ENCODE measurements at regions not wholly inside any gene's neighbourhood (a gene's known extent, or its start where the extent isn't known, plus 50 kb on each side); places are given as distances from the start of the nearest gene placed in this dataset.
"Not testable (repeated sequence)": the region's sequence is repeated elsewhere in the genome, so short reads cannot be mapped to it uniquely, and the experiment has no call there.

- H3K36me3 Mint-ChIP-seq = no peaks in the 10 kb centered on the region
- H3K9me3 Mint-ChIP-seq = peaks cover 0 to 22% (median 10%) of the 10 kb centered on the region in 6 donors
- no peak overlapping the region for H3K4me3 Mint-ChIP-seq
- peaks cover 0 to 4% (median 0%) of the 10 kb centered on the region in 3 donors for H3K27me3 Mint-ChIP-seq (ENCODE audit: low read depth in 3 of 3)
- no peak for DNase-seq
- no peak overlapping the region for H3K27ac Mint-ChIP-seq
- H3K4me1 Mint-ChIP-seq = no peaks in the 10 kb centered on the region
Measured at GRCh38 chr14:25699981-25700380, 650.0 kb upstream of the STXBP6 start.

GRCh38 chr14:25698111-25698510 is 648.2 kb upstream of the STXBP6 start:
- Mint-ChIP-seq H3K4me3 (no peak overlapping the region), H3K36me3 (no peaks in the 10 kb centered on the region), H3K9me3 (peaks cover 0 to 15% (median 4%) of the 10 kb centered on the region in 6 donors), H3K27ac (no peak overlapping the region), H3K4me1 (no peaks in the 10 kb centered on the region), H3K27me3 (ENCODE audit: low read depth in 3 of 3) (peaks cover 0 to 2% (median 1%) of the 10 kb centered on the region in 3 donors)
- DNase-seq = no peak

GRCh38 chr14:25696176-25696575 is 646.2 kb upstream of the STXBP6 start:
- Mint-ChIP-seq H3K9me3 (peaks cover 0 to 25% (median 5%) of the 10 kb centered on the region in 6 donors), H3K36me3 (no peaks in the 10 kb centered on the region), H3K4me1 (no peaks in the 10 kb centered on the region), H3K27ac (no peak overlapping the region), H3K4me3 (no peak overlapping the region), H3K27me3 (ENCODE audit: low read depth in 3 of 3) (peaks cover 0 to 2% (median 1%) of the 10 kb centered on the region in 3 donors)
- DNase-seq = no peak

GRCh38 chr14:25685004-25685403 is 635.1 kb upstream of the STXBP6 start:
- peaks cover 1 to 5% (median 2%) of the 10 kb centered on the region in 3 donors for H3K27me3 Mint-ChIP-seq (ENCODE audit: low read depth in 3 of 3)
- no peak for DNase-seq
- no peaks in the 10 kb centered on the region for H3K4me1 Mint-ChIP-seq
- H3K36me3 Mint-ChIP-seq = no peaks in the 10 kb centered on the region
- no peak overlapping the region for H3K27ac Mint-ChIP-seq
- peaks cover 6 to 17% (median 7%) of the 10 kb centered on the region in 6 donors for H3K9me3 Mint-ChIP-seq
- H3K4me3 Mint-ChIP-seq = no peak overlapping the region

- Mint-ChIP-seq H3K27me3 (ENCODE audit: low read depth in 3 of 3) (peaks cover 0 to 6% (median 2%) of the 10 kb centered on the region in 3 donors), H3K4me3 (no peak overlapping the region), H3K27ac (no peak overlapping the region), H3K4me1 (no peaks in the 10 kb centered on the region), H3K9me3 (peaks cover 6 to 30% (median 15%) of the 10 kb centered on the region in 6 donors), H3K36me3 (no peaks in the 10 kb centered on the region)
- no peak for DNase-seq
Measured at GRCh38 chr14:25680934-25681333, 631.0 kb upstream of the STXBP6 start.

GRCh38 chr14:25680511-25680910 is 630.6 kb upstream of the STXBP6 start:
- not testable (repeated sequence) for H3K4me3 Mint-ChIP-seq; H3K4me1 Mint-ChIP-seq; H3K36me3 Mint-ChIP-seq; DNase-seq; H3K27me3 Mint-ChIP-seq (ENCODE audit: low read depth in 3 of 3); H3K27ac Mint-ChIP-seq
- peaks cover 6 to 26% (median 16%) of the 10 kb centered on the region in 6 donors for H3K9me3 Mint-ChIP-seq

GRCh38 chr14:25677111-25677510 is 627.2 kb upstream of the STXBP6 start:
- Mint-ChIP-seq H3K27ac (no peak overlapping the region), H3K36me3 (no peaks in the 10 kb centered on the region), H3K4me3 (no peak overlapping the region), H3K9me3 (peaks cover 0 to 21% (median 16%) of the 10 kb centered on the region in 6 donors), H3K4me1 (no peaks in the 10 kb centered on the region), H3K27me3 (ENCODE audit: low read depth in 3 of 3) (peaks cover 0 to 7% (median 0%) of the 10 kb centered on the region in 3 donors)
- no peak for DNase-seq

- Mint-ChIP-seq H3K4me3 (no peak overlapping the region), H3K36me3 (no peaks in the 10 kb centered on the region), H3K9me3 (peaks cover 0 to 11% (median 5%) of the 10 kb centered on the region in 6 donors), H3K27me3 (ENCODE audit: low read depth in 3 of 3) (no peaks in the 10 kb centered on the region), H3K27ac (no peak overlapping the region), H3K4me1 (no peaks in the 10 kb centered on the region)
- no peak for DNase-seq
Measured at GRCh38 chr14:25667387-25667786, 617.4 kb upstream of the STXBP6 start.

- no peaks in the 10 kb centered on the region for H3K4me1 Mint-ChIP-seq
- no peak overlapping the region for H3K4me3 Mint-ChIP-seq
- H3K36me3 Mint-ChIP-seq = no peaks in the 10 kb centered on the region
Measured at GRCh38 chr14:25666877-25667276, 616.9 kb upstream of the STXBP6 start.

GRCh38 chr14:25658988-25659387 is 609.0 kb upstream of the STXBP6 start:
- H3K9me3 Mint-ChIP-seq = peaks cover 0 to 13% (median 7%) of the 10 kb centered on the region in 6 donors
- no peaks in the 10 kb centered on the region for H3K36me3 Mint-ChIP-seq
- no peaks in the 10 kb centered on the region for H3K4me1 Mint-ChIP-seq
- no peak overlapping the region for H3K27ac Mint-ChIP-seq
- H3K4me3 Mint-ChIP-seq = no peak overlapping the region
- peaks cover 0 to 1% (median 0%) of the 10 kb centered on the region in 3 donors for H3K27me3 Mint-ChIP-seq (ENCODE audit: low read depth in 3 of 3)
- no peak for DNase-seq

More at GRCh38 chr14:25666877-25667276, 616.9 kb upstream of the STXBP6 start:
- peaks cover 0 to 11% (median 6%) of the 10 kb centered on the region in 6 donors for H3K9me3 Mint-ChIP-seq
- no peak overlapping the region for H3K27ac Mint-ChIP-seq
- no peaks in the 10 kb centered on the region for H3K27me3 Mint-ChIP-seq (ENCODE audit: low read depth in 3 of 3)
- no peak for DNase-seq

GRCh38 chr14:25630447-25630846 is 580.5 kb upstream of the STXBP6 start:
- Mint-ChIP-seq H3K36me3 (no peaks in the 10 kb centered on the region), H3K27me3 (ENCODE audit: low read depth in 3 of 3) (no peaks in the 10 kb centered on the region), H3K9me3 (peaks cover 0 to 1% (median 0%) of the 10 kb centered on the region in 6 donors), H3K27ac (no peak overlapping the region), H3K4me3 (no peak overlapping the region), H3K4me1 (no peaks in the 10 kb centered on the region)
- no peak for DNase-seq

- no peaks in the 10 kb centered on the region for H3K36me3 Mint-ChIP-seq
- no peak for DNase-seq
- no peak overlapping the region for H3K4me3 Mint-ChIP-seq
- no peaks in the 10 kb centered on the region for H3K4me1 Mint-ChIP-seq
- H3K27ac Mint-ChIP-seq = no peak overlapping the region
- H3K9me3 Mint-ChIP-seq = peaks cover 0 to 5% (median 0%) of the 10 kb centered on the region in 6 donors
- H3K27me3 Mint-ChIP-seq (ENCODE audit: low read depth in 3 of 3) = peaks cover 0 to 1% (median 0%) of the 10 kb centered on the region in 3 donors
Measured at GRCh38 chr14:25628978-25629377, 579.0 kb upstream of the STXBP6 start.

- Mint-ChIP-seq H3K9me3 (peaks cover 0 to 5% (median 0%) of the 10 kb centered on the region in 6 donors), H3K27me3 (ENCODE audit: low read depth in 3 of 3) (peaks cover 0 to 1% (median 0%) of the 10 kb centered on the region in 3 donors), H3K36me3 (no peaks in the 10 kb centered on the region), H3K4me3 (no peak overlapping the region), H3K4me1 (no peaks in the 10 kb centered on the region), H3K27ac (no peak overlapping the region)
- no peak for DNase-seq
Measured at GRCh38 chr14:25628390-25628789, 578.4 kb upstream of the STXBP6 start.

GRCh38 chr14:25626986-25627385 is 577.0 kb upstream of the STXBP6 start:
- DNase-seq = no peak
- Mint-ChIP-seq H3K4me3 (no peak overlapping the region), H3K27ac (no peak overlapping the region), H3K4me1 (no peaks in the 10 kb centered on the region), H3K9me3 (peaks cover 0 to 4% (median 0%) of the 10 kb centered on the region in 6 donors), H3K27me3 (ENCODE audit: low read depth in 3 of 3) (peaks cover 0 to 1% (median 0%) of the 10 kb centered on the region in 3 donors), H3K36me3 (no peaks in the 10 kb centered on the region)

- no peak for DNase-seq
- Mint-ChIP-seq H3K27me3 (ENCODE audit: low read depth in 3 of 3) (peaks cover 0 to 3% (median 0%) of the 10 kb centered on the region in 3 donors), H3K27ac (no peak overlapping the region), H3K4me1 (no peaks in the 10 kb centered on the region), H3K9me3 (peaks cover 4 to 19% (median 13%) of the 10 kb centered on the region in 6 donors), H3K36me3 (peaks cover 0 to 3% (median 0%) of the 10 kb centered on the region in 3 donors), H3K4me3 (no peak overlapping the region)
Measured at GRCh38 chr14:25622763-25623162, 572.8 kb upstream of the STXBP6 start.
